ENCODE measurements at regions not wholly inside any gene's neighbourhood (a gene's known extent, or its start where the extent isn't known, plus 50 kb on each side); places are given as distances from the start of the nearest gene placed in this dataset.

DNA sequence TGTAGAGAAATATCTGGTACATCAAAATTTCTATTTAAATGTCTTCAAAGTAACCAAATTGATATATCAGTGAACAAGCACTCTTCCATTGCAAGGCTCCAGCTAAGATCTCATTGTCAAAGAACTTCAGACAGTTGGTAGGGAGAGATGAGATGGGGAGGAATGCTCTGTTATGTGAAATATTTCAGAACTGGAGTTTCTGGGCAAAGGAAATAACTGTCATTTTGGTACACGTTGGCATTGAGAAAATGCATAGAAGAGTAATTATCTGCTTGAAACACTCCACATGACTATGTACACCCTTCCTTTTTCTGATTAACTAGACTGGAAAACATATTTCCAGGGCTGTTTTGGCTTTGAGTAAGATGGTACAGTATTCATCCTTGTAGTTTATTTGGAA is 297.5 kb upstream of the RASGRP1 start:
- Mint-ChIP-seq H3K27ac (no peak overlapping the region), H3K36me3 (peaks cover 2% of the 10 kb centered on the region), H3K27me3 (peaks cover 6% of the 10 kb centered on the region), H3K4me1 (no peaks in the 10 kb centered on the region), H3K4me3 (no peak overlapping the region), H3K9me3 (peaks cover 0 to 2% (median 0%) of the 10 kb centered on the region in 3 donors)

DNA sequence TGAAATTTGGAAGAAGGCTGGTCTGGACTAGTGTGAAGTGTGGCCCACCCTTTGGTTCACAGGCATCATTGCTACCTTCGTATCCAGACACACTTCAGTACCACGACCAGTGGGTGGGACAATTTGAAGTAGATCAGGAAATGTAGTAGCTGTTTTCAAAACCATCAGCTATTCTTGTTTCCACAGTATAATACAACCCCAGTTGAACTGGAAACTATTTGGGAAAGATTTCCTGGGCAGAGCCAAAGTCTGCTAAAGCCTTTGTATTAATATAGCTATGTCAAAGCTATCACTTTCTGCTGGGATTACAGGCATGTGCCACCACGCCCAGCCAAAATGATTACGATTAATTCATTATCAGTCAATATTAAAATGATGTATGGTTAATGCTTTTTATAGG is 298.8 kb upstream of the RASGRP1 start:
- Mint-ChIP-seq H3K9me3 (peaks cover 0 to 2% (median 0%) of the 10 kb centered on the region in 3 donors), H3K27ac (no peak overlapping the region), H3K4me1 (no peaks in the 10 kb centered on the region), H3K4me3 (no peak overlapping the region), H3K27me3 (peaks cover 6% of the 10 kb centered on the region), H3K36me3 (peaks cover 2% of the 10 kb centered on the region)

DNA sequence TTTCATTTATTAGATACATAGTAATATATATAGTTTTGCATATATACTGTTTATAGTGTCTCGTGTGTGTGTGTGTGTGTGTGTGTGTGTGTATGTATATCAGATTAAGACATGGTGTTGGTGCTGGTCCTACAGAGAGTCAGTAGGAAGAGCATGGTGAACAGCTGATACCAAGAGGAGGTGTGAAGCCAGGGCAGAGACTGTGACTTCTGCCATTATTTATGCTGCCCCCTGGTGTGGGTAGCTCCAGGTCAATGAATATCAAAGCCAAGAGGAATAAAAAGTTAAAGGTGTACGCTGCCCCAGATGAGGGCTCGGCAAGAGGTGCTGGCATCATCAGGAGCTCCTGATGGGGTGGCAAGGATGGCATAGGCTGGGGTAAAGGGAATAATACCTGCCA is 299.5 kb upstream of the RASGRP1 start:
- Mint-ChIP-seq H3K27me3 (peaks cover 6% of the 10 kb centered on the region), H3K4me1 (no peaks in the 10 kb centered on the region), H3K9me3 (peaks cover 0 to 2% (median 0%) of the 10 kb centered on the region in 3 donors), H3K27ac (no peak overlapping the region), H3K4me3 (no peak overlapping the region), H3K36me3 (no peaks in the 10 kb centered on the region)

DNA sequence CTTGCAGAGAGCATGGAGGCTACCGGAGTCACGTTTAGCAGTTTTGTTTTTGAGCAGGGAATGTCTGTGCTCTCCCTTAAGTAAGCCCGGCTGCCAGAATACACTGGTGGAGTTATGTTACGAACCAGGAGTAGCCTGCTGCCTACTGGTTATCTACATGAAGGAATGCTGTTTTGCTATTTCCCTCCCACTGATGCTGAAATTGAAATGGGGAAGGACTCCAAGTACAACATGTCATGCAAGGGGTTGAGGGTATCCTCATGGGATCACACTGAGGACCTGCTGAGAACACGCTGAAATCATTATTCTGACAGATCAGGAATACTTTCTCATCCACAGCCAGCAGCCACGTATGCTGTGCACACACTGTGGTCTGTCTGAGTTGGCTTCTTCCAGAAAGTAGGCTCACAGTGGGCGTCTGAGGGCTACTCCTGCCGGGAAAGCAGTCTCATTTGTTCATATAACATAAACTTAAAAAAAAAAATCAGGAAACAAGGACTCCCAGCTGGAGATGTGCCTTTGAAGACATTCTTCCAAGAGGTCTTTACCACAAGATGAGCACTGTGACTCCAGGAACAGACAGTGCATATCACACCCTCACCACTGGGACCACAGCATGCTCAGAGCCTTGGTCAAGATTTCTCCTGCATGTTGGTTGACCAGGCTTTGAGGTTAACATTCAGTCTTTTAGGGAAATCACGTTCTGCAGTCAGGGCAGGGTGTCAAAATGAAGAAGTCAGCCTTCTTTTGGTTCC is 300.4 kb upstream of the RASGRP1 start:
- Mint-ChIP-seq H3K4me3 (no peak overlapping the region), H3K27me3 (peaks cover 4% of the 10 kb centered on the region), H3K27ac (no peak overlapping the region), H3K9me3 (peaks cover 0 to 2% (median 0%) of the 10 kb centered on the region in 3 donors), H3K36me3 (no peaks in the 10 kb centered on the region), H3K4me1 (peaks cover 0 to 1% (median 0%) of the 10 kb centered on the region in 3 donors)

DNA sequence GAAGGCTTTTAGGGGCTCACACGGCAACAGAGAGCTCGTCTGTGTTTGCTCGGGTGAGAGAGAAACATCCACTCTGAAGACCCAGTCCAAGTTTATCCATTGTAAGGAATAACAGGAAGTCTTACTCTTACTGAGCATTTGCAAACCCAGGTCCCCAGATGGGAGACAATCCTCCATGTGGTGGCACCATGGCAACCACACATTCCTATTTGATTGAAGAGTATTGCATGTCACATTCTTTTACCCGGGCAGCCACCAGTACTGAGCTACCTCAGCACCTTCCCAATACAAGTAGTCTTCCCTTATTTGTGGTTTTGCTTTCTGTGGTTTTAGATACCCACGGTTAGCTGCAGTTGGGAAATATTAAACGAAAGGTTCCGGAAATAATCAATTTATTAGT is 302.9 kb upstream of the RASGRP1 start:
- H3K9me3 Mint-ChIP-seq, result peaks cover 0 to 2% (median 0%) of the 10 kb centered on the region in 3 donors
- H3K4me3 Mint-ChIP-seq, result no peak overlapping the region
- H3K36me3 Mint-ChIP-seq, result no peaks in the 10 kb centered on the region
- H3K27me3 Mint-ChIP-seq, result peaks cover 4% of the 10 kb centered on the region
- peaks cover 0 to 1% (median 0%) of the 10 kb centered on the region in 3 donors for H3K4me1 Mint-ChIP-seq
- no peak overlapping the region for H3K27ac Mint-ChIP-seq

DNA sequence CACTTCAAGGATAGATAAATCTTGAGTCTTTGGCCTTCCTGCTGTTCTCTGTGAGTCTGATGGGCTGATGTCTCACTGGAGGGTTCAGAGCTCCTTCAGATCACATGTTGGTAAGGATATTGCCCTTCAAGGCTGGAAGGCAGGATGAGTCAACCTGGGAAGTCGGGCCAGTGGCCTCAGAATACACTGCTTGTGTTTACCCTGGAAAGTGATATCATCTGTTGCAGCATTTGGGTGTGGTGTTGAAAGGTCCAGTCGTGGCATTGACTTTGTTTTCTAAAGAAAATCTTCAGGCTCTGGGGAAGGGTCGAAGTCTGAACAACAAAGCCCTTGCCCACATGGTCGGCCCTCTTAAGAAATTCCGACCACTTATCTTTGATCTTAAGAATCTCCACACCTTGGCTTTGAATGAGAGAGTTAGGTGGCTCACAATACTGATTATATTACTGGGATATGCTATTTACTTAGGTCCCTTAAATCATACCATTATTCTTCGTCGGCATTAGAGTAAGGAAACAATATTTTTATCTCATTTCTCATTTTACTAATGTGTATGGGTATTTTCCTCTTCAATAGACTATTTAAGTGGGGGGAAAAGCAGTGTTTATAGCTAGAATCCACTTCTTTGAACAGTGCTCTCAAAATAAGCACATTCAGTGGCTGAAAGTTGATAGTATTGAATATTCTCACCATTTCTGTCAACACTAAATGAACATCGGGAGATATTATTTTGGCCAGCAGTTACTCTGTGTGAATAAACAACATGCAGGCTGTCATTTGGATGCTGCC is 303.9 kb upstream of the RASGRP1 start:
- Mint-ChIP-seq H3K4me1 (peaks cover 0 to 1% (median 0%) of the 10 kb centered on the region in 3 donors), H3K27ac (no peak overlapping the region), H3K4me3 (no peak overlapping the region), H3K36me3 (no peaks in the 10 kb centered on the region), H3K9me3 (no peaks in the 10 kb centered on the region), H3K27me3 (peaks cover 4% of the 10 kb centered on the region)

DNA sequence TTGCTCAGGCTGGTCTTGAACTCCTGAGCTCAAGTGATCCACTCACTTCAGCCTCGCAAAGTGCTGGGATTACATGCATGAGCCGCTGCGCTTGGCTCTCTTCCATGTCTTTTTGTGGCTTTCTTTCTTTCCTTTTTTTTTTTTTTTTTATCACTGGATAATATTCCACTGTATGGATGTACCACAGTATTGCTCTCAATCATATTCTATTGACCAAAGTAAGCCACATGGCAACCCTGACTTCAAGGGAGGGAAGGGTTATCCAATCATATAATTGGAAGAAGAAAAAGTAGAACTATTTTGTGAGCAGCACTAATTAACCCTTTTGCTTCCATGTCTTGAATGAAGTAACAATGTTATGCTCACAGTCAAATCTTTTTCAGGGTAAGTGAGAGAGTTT is 307.0 kb upstream of the RASGRP1 start:
- H3K36me3 Mint-ChIP-seq, result peaks cover 2% of the 10 kb centered on the region
- no peak overlapping the region for H3K27ac Mint-ChIP-seq
- peaks cover 0 to 1% (median 0%) of the 10 kb centered on the region in 3 donors for H3K4me1 Mint-ChIP-seq
- no peak overlapping the region for H3K4me3 Mint-ChIP-seq
- H3K27me3 Mint-ChIP-seq, result peaks cover 3% of the 10 kb centered on the region
- no peaks in the 10 kb centered on the region for H3K9me3 Mint-ChIP-seq

DNA sequence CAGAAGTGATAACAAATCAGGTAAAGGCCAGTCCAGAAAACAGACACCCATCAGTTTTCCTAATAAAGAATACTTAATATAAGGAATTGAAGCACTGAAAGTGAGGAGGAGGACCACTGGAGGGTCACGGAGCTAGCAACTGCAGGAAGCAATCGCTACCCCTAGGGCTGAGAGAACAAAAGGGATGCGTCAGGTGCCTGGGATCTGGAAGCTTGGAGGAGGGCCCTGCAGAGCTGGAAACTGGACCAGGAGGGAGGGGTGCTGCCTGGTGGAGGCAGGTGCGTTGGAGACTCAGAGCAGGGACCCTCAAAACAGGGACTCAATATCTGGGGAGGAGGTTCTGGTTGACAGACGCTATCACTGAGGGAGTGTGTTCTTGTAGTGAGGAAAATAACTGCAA is 308.1 kb upstream of the RASGRP1 start:
- Mint-ChIP-seq H3K27me3 (peaks cover 5% of the 10 kb centered on the region), H3K36me3 (peaks cover 2% of the 10 kb centered on the region), H3K4me1 (peaks cover 0 to 1% (median 0%) of the 10 kb centered on the region in 3 donors), H3K9me3 (no peaks in the 10 kb centered on the region), H3K4me3 (no peak overlapping the region), H3K27ac (no peak overlapping the region)

DNA sequence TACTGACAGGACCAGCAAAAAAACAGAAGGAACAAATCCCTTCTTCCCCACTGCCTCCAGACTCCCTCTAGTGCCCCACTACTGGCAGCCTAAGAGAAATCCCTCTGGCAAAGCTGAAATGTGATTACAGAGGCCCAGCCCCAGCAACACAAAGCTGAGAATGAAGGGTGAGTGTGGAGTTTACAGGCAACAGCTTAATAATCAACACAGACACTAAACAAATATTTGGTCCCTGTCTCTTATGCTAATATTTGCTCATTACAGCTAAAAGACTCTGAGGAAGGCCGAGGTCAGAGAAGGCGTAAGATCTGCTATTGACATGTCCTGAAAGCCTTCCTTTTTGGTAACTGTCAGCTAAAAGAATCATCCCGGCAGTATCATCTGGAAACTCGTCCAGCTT is 308.5 kb upstream of the RASGRP1 start:
- Mint-ChIP-seq H3K9me3 (no peaks in the 10 kb centered on the region), H3K27me3 (peaks cover 5% of the 10 kb centered on the region), H3K27ac (no peak overlapping the region), H3K4me1 (peaks cover 0 to 1% (median 0%) of the 10 kb centered on the region in 3 donors), H3K36me3 (peaks cover 2% of the 10 kb centered on the region), H3K4me3 (no peak overlapping the region)

DNA sequence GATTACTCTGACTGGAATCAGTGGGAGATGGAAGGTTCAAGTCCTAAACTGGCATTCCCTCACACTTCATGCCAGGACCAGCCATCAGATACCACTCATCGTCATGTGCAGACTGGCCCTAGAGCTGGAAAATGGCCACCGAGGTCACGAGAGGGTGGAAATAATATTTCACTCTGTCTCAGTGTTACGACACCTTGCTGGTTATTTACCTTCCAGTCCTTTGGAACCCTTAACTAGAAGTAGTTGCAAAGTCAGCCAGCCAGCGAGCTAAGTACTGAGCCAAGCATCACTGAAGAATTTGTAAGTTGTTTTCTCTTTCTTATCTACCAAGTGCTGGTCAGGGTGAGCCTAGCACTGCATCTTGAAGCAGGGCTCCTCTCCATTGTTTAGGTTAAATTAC is 309.9 kb upstream of the RASGRP1 start:
- no peaks in the 10 kb centered on the region for H3K9me3 Mint-ChIP-seq

DNA sequence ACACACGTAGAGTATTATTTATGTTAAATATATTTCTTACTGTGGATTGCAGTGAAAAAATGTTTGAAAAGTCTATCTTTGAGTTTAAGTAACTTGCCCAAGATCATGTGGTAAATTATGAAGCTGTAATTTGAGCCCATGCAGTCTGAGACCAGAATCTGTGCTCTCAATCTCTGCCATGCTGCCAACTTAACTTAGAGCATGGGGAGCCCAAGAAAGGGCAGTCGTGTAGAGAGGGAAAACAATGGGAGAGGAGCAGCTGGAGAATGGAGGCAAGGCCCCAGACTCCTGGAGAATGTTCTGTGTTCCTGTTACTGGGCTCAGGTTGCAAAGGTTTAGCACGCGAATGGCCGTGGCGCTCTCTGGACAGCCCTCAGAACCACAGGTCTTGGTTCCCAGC is 311.6 kb upstream of the RASGRP1 start:
- Mint-ChIP-seq H3K27ac (no peak overlapping the region), H3K4me3 (no peak overlapping the region), H3K4me1 (peaks cover 0 to under 1% (median 0%) of the 10 kb centered on the region in 3 donors), H3K9me3 (no peaks in the 10 kb centered on the region), H3K27me3 (peaks cover 5% of the 10 kb centered on the region), H3K36me3 (peaks cover 2% of the 10 kb centered on the region)

More for the DNA sequence above, 309.9 kb upstream of the RASGRP1 start:
- Mint-ChIP-seq H3K4me3 (no peak overlapping the region), H3K4me1 (peaks cover 0 to under 1% (median 0%) of the 10 kb centered on the region in 3 donors), H3K27me3 (peaks cover 5% of the 10 kb centered on the region), H3K27ac (no peak overlapping the region), H3K36me3 (peaks cover 2% of the 10 kb centered on the region)

DNA sequence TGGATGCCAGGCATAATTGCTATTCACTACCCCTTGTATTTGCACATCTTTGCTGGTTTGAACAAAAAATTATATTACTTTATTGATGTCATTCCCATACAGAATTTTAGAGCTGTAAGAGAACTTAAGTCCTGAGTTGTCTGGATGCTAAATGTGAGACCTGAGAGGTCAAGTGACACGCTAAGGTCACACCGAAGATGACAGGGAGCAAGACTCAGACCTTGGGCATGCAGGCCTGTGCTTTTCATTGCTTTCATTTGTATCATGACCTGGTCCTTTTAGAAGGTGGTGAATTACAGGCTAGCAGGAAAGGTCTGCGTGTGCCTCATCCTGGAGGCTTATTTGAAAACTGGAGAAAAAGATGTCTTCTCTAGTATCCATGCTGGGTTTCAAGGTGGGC is 312.0 kb upstream of the RASGRP1 start:
- no peak overlapping the region for H3K4me3 Mint-ChIP-seq
- H3K4me1 Mint-ChIP-seq, result peaks cover 0 to 1% (median 0%) of the 10 kb centered on the region in 3 donors
- H3K9me3 Mint-ChIP-seq, result peaks cover 0 to 2% (median 0%) of the 10 kb centered on the region in 3 donors

DNA sequence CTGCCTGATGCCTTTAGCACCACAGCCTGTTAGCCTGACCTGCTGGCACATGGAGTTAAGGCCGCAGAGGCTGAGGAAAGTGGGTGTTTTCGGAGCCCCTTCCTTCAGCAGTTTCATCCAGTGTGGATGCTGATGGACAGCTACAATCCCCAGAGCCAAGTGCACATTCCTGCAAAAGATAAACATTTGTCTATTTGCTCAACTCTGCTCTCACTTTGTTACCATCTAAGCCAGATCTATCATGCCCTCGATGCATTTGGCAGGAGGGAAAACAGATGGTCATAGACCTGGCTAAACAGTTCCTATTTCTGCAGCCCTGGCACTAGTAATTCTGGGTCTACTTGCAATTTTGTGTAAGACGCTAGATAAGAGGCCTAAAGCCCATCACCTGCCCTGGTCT is 312.9 kb upstream of the RASGRP1 start:
- H3K9me3 Mint-ChIP-seq, result peaks cover 0 to 2% (median 0%) of the 10 kb centered on the region in 3 donors
- H3K4me1 Mint-ChIP-seq, result peaks cover 0 to 1% (median 0%) of the 10 kb centered on the region in 3 donors
- no peak overlapping the region for H3K27ac Mint-ChIP-seq
- H3K27me3 Mint-ChIP-seq, result peaks cover 7% of the 10 kb centered on the region
- H3K36me3 Mint-ChIP-seq, result peaks cover 2% of the 10 kb centered on the region
- H3K4me3 Mint-ChIP-seq, result no peak overlapping the region

More for the DNA sequence above, 312.0 kb upstream of the RASGRP1 start:
- H3K36me3 Mint-ChIP-seq, result peaks cover 2% of the 10 kb centered on the region
- no peak overlapping the region for H3K27ac Mint-ChIP-seq
- peaks cover 7% of the 10 kb centered on the region for H3K27me3 Mint-ChIP-seq

DNA sequence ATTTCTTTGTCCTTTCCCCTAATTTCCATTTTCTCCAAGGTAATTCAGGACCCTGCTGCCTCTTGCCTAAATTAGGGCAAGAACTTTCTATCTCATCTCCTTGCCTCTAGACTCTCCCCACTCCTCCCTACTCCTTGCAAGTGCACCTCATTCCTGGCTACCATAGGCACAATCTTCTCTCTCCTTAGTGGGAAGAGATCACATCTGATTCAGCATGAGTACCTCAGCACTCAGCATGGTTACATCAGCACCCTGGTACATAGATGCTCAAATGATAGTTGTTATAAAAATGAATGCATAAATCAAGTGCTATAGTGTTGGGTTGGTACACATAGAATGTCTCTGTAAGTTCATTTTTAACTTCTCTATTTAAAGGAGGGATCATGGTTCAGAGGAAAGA is 313.4 kb upstream of the RASGRP1 start:
- peaks cover 0 to 1% (median 0%) of the 10 kb centered on the region in 3 donors for H3K4me1 Mint-ChIP-seq
- H3K4me3 Mint-ChIP-seq, result no peak overlapping the region
- peaks cover 7% of the 10 kb centered on the region for H3K27me3 Mint-ChIP-seq
- peaks cover 2% of the 10 kb centered on the region for H3K36me3 Mint-ChIP-seq
- no peak overlapping the region for H3K27ac Mint-ChIP-seq
- peaks cover 0 to 2% (median 0%) of the 10 kb centered on the region in 3 donors for H3K9me3 Mint-ChIP-seq

DNA sequence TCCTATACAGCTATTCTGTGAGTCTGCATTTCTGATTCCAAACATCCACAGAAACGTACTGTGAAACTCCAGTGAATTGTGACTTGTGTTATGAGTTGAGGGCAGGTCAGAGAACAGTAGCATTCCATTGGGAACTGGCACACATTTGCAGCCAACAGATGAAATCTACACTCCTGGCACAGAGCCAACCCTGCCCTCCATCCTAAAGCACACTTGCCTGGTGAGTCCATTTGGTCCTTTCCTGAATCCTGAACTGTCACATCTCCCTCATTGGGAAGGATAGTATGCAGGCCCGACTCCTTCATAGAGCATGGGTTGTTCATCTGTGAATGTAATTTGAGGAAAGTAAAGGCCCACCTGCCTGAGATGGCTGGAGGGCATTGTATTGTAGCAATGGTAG is 314.3 kb upstream of the RASGRP1 start:
- Mint-ChIP-seq H3K36me3 (peaks cover 2% of the 10 kb centered on the region), H3K9me3 (peaks cover 0 to 2% (median 0%) of the 10 kb centered on the region in 3 donors), H3K4me1 (peaks cover 0 to 1% (median 0%) of the 10 kb centered on the region in 3 donors), H3K27ac (no peak overlapping the region), H3K27me3 (peaks cover 9% of the 10 kb centered on the region), H3K4me3 (no peak overlapping the region)
